Trophoblast cell (in vitro differentiated cells and primary cell): ENCODE measurements at regions not wholly inside any gene's neighbourhood (a gene's known extent, or its start where the extent isn't known, plus 50 kb on each side); places are given as distances from the start of the nearest gene placed in this dataset.

ENCODE experiments used
- DNase-seq, 2 donors: peaks; one replicate each; pipeline ENCODE4 v3.0.0-alpha.2; 2016
- H2AFZ ChIP-seq: 2 replicates; pipeline ENCODE4 v1.6.1; 2013; ENCODE audit warnings: low read length, moderate library complexity, mild to moderate bottlenecking; ENCODE audit not compliant: insufficient read depth, poor library complexity
- H2AK5ac ChIP-seq: 2 replicates; pipeline ENCODE4 v1.6.1; 2013; ENCODE audit warnings: mild to moderate bottlenecking, low read length
- H2BK120ac ChIP-seq: 2 replicates; pipeline ENCODE4 v1.6.1; 2013; ENCODE audit warnings: low read length, mild to moderate bottlenecking, moderate library complexity; ENCODE audit not compliant: insufficient read depth, poor library complexity
- H2BK12ac ChIP-seq: 2 replicates; pipeline ENCODE4 v1.6.1; 2013; ENCODE audit warnings: mild to moderate bottlenecking, low read length, moderate library complexity
- H2BK5ac ChIP-seq: 2 replicates; pipeline ENCODE4 v1.6.1; 2013; ENCODE audit warnings: low read length, low read depth, moderate library complexity, mild to moderate bottlenecking; ENCODE audit not compliant: poor library complexity
- H3K14ac ChIP-seq: 2 replicates; pipeline ENCODE4 v1.6.1; 2013; ENCODE audit warnings: mild to moderate bottlenecking, low read length
- H3K18ac ChIP-seq: 2 replicates; pipeline ENCODE4 v1.6.1; 2013; ENCODE audit warnings: mild to moderate bottlenecking, low read length
- H3K23ac ChIP-seq: 2 replicates; pipeline ENCODE4 v1.6.1; 2013; ENCODE audit warnings: low read length
- H3K27ac ChIP-seq: 2 replicates; pipeline ENCODE4 v1.5.1; 2013; ENCODE audit warnings: low read depth, mild to moderate bottlenecking, inconsistent platforms, low read length, moderate library complexity
- H3K27me3 ChIP-seq: 2 replicates; pipeline ENCODE4 v1.6.1; 2013; ENCODE audit warnings: inconsistent platforms, mild to moderate bottlenecking, low read length, moderate library complexity; ENCODE audit not compliant: insufficient read depth
- H3K36me3 ChIP-seq, 2 experiments: 1 replicate in 1 of 2; 2 replicates in 1 of 2; pipeline ENCODE4 v1.6.1; 2013; ENCODE audit warnings: low read length in 2 of 2, mild to moderate bottlenecking in 2 of 2, moderate library complexity in 1 of 2; ENCODE audit not compliant: insufficient read depth in 2 of 2, control insufficient read depth in 1 of 2
- H3K4ac ChIP-seq: 2 replicates; pipeline ENCODE4 v1.6.1; 2013; ENCODE audit warnings: low read depth, mild to moderate bottlenecking, low read length, moderate library complexity
- H3K4me1 ChIP-seq, 2 experiments: 1 replicate in 1 of 2; 2 replicates in 1 of 2; pipeline ENCODE4 v1.6.1; 2013; ENCODE audit warnings: low read length in 2 of 2, mild to moderate bottlenecking in 2 of 2, moderate library complexity in 1 of 2; ENCODE audit not compliant: insufficient read depth in 2 of 2, control insufficient read depth in 1 of 2
- H3K4me2 ChIP-seq: 2 replicates; pipeline ENCODE4 v1.6.1; 2013; ENCODE audit warnings: inconsistent platforms, mild to moderate bottlenecking, low read length, moderate library complexity
- H3K4me3 ChIP-seq: 2 replicates; pipeline ENCODE4 v1.5.1; 2013; ENCODE audit warnings: mild to moderate bottlenecking, low read depth, low read length, inconsistent platforms
- H3K79me1 ChIP-seq: one replicate; pipeline ENCODE4 v1.6.1; 2013; ENCODE audit warnings: low read length
- H3K79me2 ChIP-seq: 2 replicates; pipeline ENCODE4 v1.6.1; 2013; ENCODE audit warnings: low read length, mild to moderate bottlenecking; ENCODE audit not compliant: control insufficient read depth, insufficient read depth, poor library complexity
- H3K9ac ChIP-seq: 2 replicates; pipeline ENCODE4 v1.6.1; 2013; ENCODE audit warnings: mild to moderate bottlenecking, low read length
- H3K9me3 ChIP-seq: 2 replicates; pipeline ENCODE4 v1.6.1; 2013; ENCODE audit warnings: low read depth, mild to moderate bottlenecking, control low read depth, inconsistent platforms, low read length; ENCODE audit not compliant: insufficient read depth
- H4K12ac ChIP-seq: 2 replicates; pipeline ENCODE4 v1.6.1; 2013; ENCODE audit warnings: low read depth, mild to moderate bottlenecking, low read length, moderate library complexity
- H4K8ac ChIP-seq: 2 replicates; pipeline ENCODE4 v1.6.1; 2013; ENCODE audit warnings: low read depth, mild to moderate bottlenecking, low read length, moderate library complexity
- H4K91ac ChIP-seq: one replicate; pipeline ENCODE4 v1.6.1; 2013; ENCODE audit warnings: low read depth, mild to moderate bottlenecking, low read length, moderate library complexity
- WGBS: extraction: QIAGEN DNeasy Blood & Tissue Kit; methylation state at CpG from one replicate; pipeline ENCODE4 v1.1.7; 2013; ENCODE audit warnings: missing lambda C conversion rate; ENCODE audit not compliant: insufficient read length, insufficient coverage; ENCODE audit errors: extremely low coverage; 5-methylcytosine and 5-hydroxymethylcytosine counted together

- Histone ChIP-seq H3K79me1 (no peaks in the 10 kb centered on the region), H3K14ac (no peak overlapping the region), H3K27ac (no peak overlapping the region), H3K36me3 (peaks cover 0 to 2% of the 10 kb centered on the region in 2 experiments), H4K91ac (no peak overlapping the region), H3K4me1 (no peaks in the 10 kb centered on the region), H4K8ac (no peak overlapping the region), H4K12ac (no peak overlapping the region), H3K9me3 (peaks cover 55% of the 10 kb centered on the region), H3K4me3 (no peak overlapping the region), H2BK12ac (no peak overlapping the region), H2AK5ac (no peak overlapping the region), H2AFZ (no peak overlapping the region), H3K23ac (no peak overlapping the region), H3K79me2 (no peaks in the 10 kb centered on the region), H3K9ac (no peak overlapping the region), H3K18ac (no peak overlapping the region), H3K4me2 (no peak overlapping the region), H3K4ac (no peak overlapping the region), H2BK120ac (no peak overlapping the region), H2BK5ac (no peak overlapping the region), H3K27me3 (no peaks in the 10 kb centered on the region)
- DNase-seq: no peak
- WGBS: no CpG with 5 or more reads among the region's 15 CpGs
Measured at GRCh38 chr13:19048381-19048780, 133.2 kb downstream of the TUBA3C start.

GRCh38 chr13:19023115-19023514, 158.5 kb downstream of the TUBA3C start:
- Histone ChIP-seq H3K27me3 (no peaks in the 10 kb centered on the region), H3K27ac (no peak overlapping the region)
- no peak for DNase-seq

GRCh38 chr13:19020988-19021387, 160.6 kb downstream of the TUBA3C start:
- Histone ChIP-seq H2BK12ac (no peak overlapping the region), H2BK5ac (no peak overlapping the region), H3K9ac (no peak overlapping the region), H3K14ac (no peak overlapping the region), H2BK120ac (no peak overlapping the region), H3K18ac (no peak overlapping the region), H3K27ac (no peak overlapping the region), H3K4ac (no peak overlapping the region), H4K91ac (no peak overlapping the region), H4K8ac (no peak overlapping the region), H3K79me2 (no peaks in the 10 kb centered on the region), H2AFZ (no peak overlapping the region), H4K12ac (no peak overlapping the region), H3K4me1 (no peaks in the 10 kb centered on the region), H2AK5ac (no peak overlapping the region), H3K79me1 (no peaks in the 10 kb centered on the region), H3K36me3 (no peaks in the 10 kb centered on the region), H3K9me3 (peaks cover 6% of the 10 kb centered on the region), H3K23ac (no peak overlapping the region), H3K4me2 (no peak overlapping the region), H3K27me3 (no peaks in the 10 kb centered on the region), H3K4me3 (no peak overlapping the region)
- DNase-seq: no peak
- WGBS: 100% methylated on average over 3 of the region's 4 CpGs

More at GRCh38 chr13:19023115-19023514, 158.5 kb downstream of the TUBA3C start:
- Histone ChIP-seq H4K91ac (no peak overlapping the region), H3K18ac (no peak overlapping the region), H3K9me3 (peaks cover 6% of the 10 kb centered on the region), H3K4me1 (no peaks in the 10 kb centered on the region), H3K14ac (no peak overlapping the region), H3K4me3 (no peak overlapping the region), H3K79me2 (no peaks in the 10 kb centered on the region), H2BK5ac (no peak overlapping the region), H2AFZ (no peak overlapping the region), H4K8ac (no peak overlapping the region), H2AK5ac (no peak overlapping the region), H3K79me1 (no peaks in the 10 kb centered on the region), H3K36me3 (no peaks in the 10 kb centered on the region), H2BK120ac (no peak overlapping the region), H3K9ac (no peak overlapping the region), H3K4ac (no peak overlapping the region), H4K12ac (no peak overlapping the region), H2BK12ac (no peak overlapping the region), H3K23ac (no peak overlapping the region), H3K4me2 (no peak overlapping the region)
- WGBS: no CpG with 5 or more reads among the region's 2 CpGs

GRCh38 chr13:18998389-18998788, 183.2 kb downstream of the TUBA3C start:
- Histone ChIP-seq H3K27ac (no peak overlapping the region), H4K8ac (no peak overlapping the region), H3K27me3 (no peaks in the 10 kb centered on the region), H4K12ac (no peak overlapping the region), H2BK5ac (no peak overlapping the region), H3K23ac (no peak overlapping the region), H3K36me3 (no peaks in the 10 kb centered on the region), H2AK5ac (no peak overlapping the region), H2BK12ac (no peak overlapping the region), H3K9me3 (peaks cover 54% of the 10 kb centered on the region), H3K4me1 (no peaks in the 10 kb centered on the region), H4K91ac (no peak overlapping the region), H3K14ac (no peak overlapping the region), H2AFZ (no peak overlapping the region), H3K9ac (no peak overlapping the region), H3K79me2 (no peaks in the 10 kb centered on the region), H2BK120ac (no peak overlapping the region), H3K79me1 (no peaks in the 10 kb centered on the region), H3K4me2 (no peak overlapping the region), H3K4ac (no peak overlapping the region), H3K4me3 (no peak overlapping the region), H3K18ac (no peak overlapping the region)
- no peak for DNase-seq
- no CpG with 5 or more reads among the region's 6 CpGs for WGBS
